ENCODE measurements at regions not wholly inside any gene's neighbourhood (a gene's known extent, or its start where the extent isn't known, plus 50 kb on each side); places are given as distances from the start of the nearest gene placed in this dataset.

GRCh38 chr16:79510879-79511278 is 89.7 kb downstream of the MAF start:
- TF ChIP-seq RFX5 (IDR thresholded peaks at IDR 0.05; ENCODE audit: low read length) (no peak), RAD21 (IDR thresholded peaks at IDR 0.05; ENCODE audit: low read length) (no peak), FOXM1 (IDR thresholded peaks at IDR 0.05; ENCODE audit: low read depth) (no peak), SMC3 (IDR thresholded peaks at IDR 0.05; ENCODE audit: low read depth, low read length) (no peak), CTCF (IDR thresholded peaks at IDR 0.05) (no peak), POLR2AphosphoS5 (IDR thresholded peaks at IDR 0.05; ENCODE audit: low read depth, low read length) (no peak), RCOR1 (IDR thresholded peaks at IDR 0.05; ENCODE audit: low read length) (no peak), RXRA (IDR thresholded peaks at IDR 0.05; ENCODE audit: borderline replicate concordance, low read depth) (no peak), REST (IDR thresholded peaks at IDR 0.05; ENCODE audit: low read depth, low read length) (no peak), MAX (IDR thresholded peaks at IDR 0.05; ENCODE audit: low read depth) (no peak), TEAD4 (IDR thresholded peaks at IDR 0.05; ENCODE audit: borderline replicate concordance, insufficient read depth) (no peak), JUND (IDR thresholded peaks at IDR 0.05) (no peak)

Measured in SK-N-SH (cell line).